PC-3 (cell line): ENCODE measurements at regions not wholly inside any gene's neighbourhood (a gene's known extent, or its start where the extent isn't known, plus 50 kb on each side); places are given as distances from the start of the nearest gene placed in this dataset.

Experiments used
- ATAC-seq: fragments of 200-7000 bp; cut with Tn5 transposase; 2 replicates; pipeline ENCODE4 v1.9.1; 2020; ENCODE audit warnings: mild to moderate bottlenecking, moderate library complexity
- BruUV-seq: library from RNA; stranded (reverse); fragments of 400-500 nt; replicated peaks from 2 replicates; lab custom pipeline; 2021; lab: Mats Ljungman, UMichigan
- CTCF ChIA-PET: fragments of 300-600 bp; sonication (Branson Sonifier 250); formaldehyde crosslinking; loops from one replicate; lab custom pipeline; 2022; ENCODE audit warnings: antibody characterized with exemption; lab: Charles Lee
- POLR2A ChIA-PET: fragments of 300-600 bp; sonication (Branson Sonifier 250); formaldehyde crosslinking; loops from one replicate; lab custom pipeline; 2022; ENCODE audit warnings: antibody characterized with exemption; ENCODE audit not compliant: unreplicated experiment; lab: Charles Lee
- DNase-seq: peaks from one replicate; pipeline ENCODE4 v3.0.0-alpha.2; 2015
- H2AFZ ChIP-seq: fragments of 300-600 bp; sonication (generic); 2 replicates; pipeline ENCODE4 v1.6.0; 2016; ENCODE audit warnings: antibody characterized with exemption, low read length
- H3F3A ChIP-seq: fragments of 300-600 bp; sonication (generic); one replicate; pipeline ENCODE4 v1.6.0; 2017; ENCODE audit warnings: antibody characterized with exemption, low read length, control low read depth, mild to moderate bottlenecking; ENCODE audit not compliant: unreplicated experiment
- H3K27ac ChIP-seq: fragments of 300-600 bp; sonication (generic); 2 replicates; pipeline ENCODE4 v1.5.1; 2016; ENCODE audit warnings: mild to moderate bottlenecking, low read length
- H3K27me3 ChIP-seq: fragments of 300-600 bp; sonication (generic); 2 replicates; pipeline ENCODE4 v1.6.1; 2016; ENCODE audit warnings: low read length, mixed read lengths
- H3K36me3 ChIP-seq: fragments of 300-600 bp; sonication (generic); 2 replicates; pipeline ENCODE4 v1.6.1; 2016; ENCODE audit warnings: low read depth, mixed run types, low read length, mixed read lengths
- H3K4me1 ChIP-seq: fragments of 300-600 bp; sonication (generic); 2 replicates; pipeline ENCODE4 v1.5.1; 2016; ENCODE audit warnings: low read length; ENCODE audit not compliant: insufficient read depth
- H3K4me2 ChIP-seq: fragments of 300-600 bp; sonication (generic); 2 replicates; pipeline ENCODE4 v1.6.0; 2016; ENCODE audit warnings: low read length
- H3K4me3 ChIP-seq: fragments of 300-600 bp; sonication (generic); 2 replicates; pipeline ENCODE4 v1.5.1; 2016; ENCODE audit warnings: mild to moderate bottlenecking, low read length, mixed read lengths
- H3K79me2 ChIP-seq: fragments of 300-600 bp; sonication (generic); 2 replicates; pipeline ENCODE4 v1.6.1; 2017; ENCODE audit warnings: low read length, mixed read lengths
- H3K9ac ChIP-seq: fragments of 300-600 bp; sonication (generic); 2 replicates; pipeline ENCODE4 v1.6.0; 2016; ENCODE audit warnings: mild to moderate bottlenecking, low read length
- H3K9me2 ChIP-seq: fragments of 300-600 bp; sonication (generic); replicated peaks from 2 replicates; pipeline ENCODE4 v1.6.1; 2016; ENCODE audit warnings: mixed run types, low read length, mixed read lengths
- H3K9me3 ChIP-seq: fragments of 300-600 bp; sonication (generic); 2 replicates; pipeline ENCODE4 v1.6.1; 2016; ENCODE audit warnings: low read length, mixed read lengths
- H4K20me1 ChIP-seq: fragments of 300-600 bp; sonication (generic); 2 replicates; pipeline ENCODE4 v1.6.1; 2016; ENCODE audit warnings: low read length, mixed read lengths
- EZH2 ChIP-seq: fragments of 300-600 bp; sonication (generic); IDR thresholded peaks from one replicate; pipeline ENCODE4 v1.6.1; 2017; ENCODE audit warnings: antibody characterized with exemption, mild to moderate bottlenecking, low read length; ENCODE audit not compliant: unreplicated experiment
- EZH2phosphoT487 ChIP-seq: fragments of 300-600 bp; sonication (generic); IDR thresholded peaks from 2 replicates; pipeline ENCODE4 v1.6.1; 2018; ENCODE audit warnings: mild to moderate bottlenecking, antibody characterized with exemption, low read length, borderline replicate concordance
- intact Hi-C: fragments of 100-400 bp; cut with micrococcal nuclease; formaldehyde crosslinking; loops from 2 replicates; pipeline ENCODE4 v1.9.0; 2023
- TF ChIP-seq, protein P1 (sequence below): fragments of 300-600 bp; sonication (generic); conservative IDR thresholded peaks from 2 replicates; pipeline ENCODE4 v1.5.1; 2017; ENCODE audit warnings: antibody characterized with exemption, low read depth, mild to moderate bottlenecking, low read length

DNA sequence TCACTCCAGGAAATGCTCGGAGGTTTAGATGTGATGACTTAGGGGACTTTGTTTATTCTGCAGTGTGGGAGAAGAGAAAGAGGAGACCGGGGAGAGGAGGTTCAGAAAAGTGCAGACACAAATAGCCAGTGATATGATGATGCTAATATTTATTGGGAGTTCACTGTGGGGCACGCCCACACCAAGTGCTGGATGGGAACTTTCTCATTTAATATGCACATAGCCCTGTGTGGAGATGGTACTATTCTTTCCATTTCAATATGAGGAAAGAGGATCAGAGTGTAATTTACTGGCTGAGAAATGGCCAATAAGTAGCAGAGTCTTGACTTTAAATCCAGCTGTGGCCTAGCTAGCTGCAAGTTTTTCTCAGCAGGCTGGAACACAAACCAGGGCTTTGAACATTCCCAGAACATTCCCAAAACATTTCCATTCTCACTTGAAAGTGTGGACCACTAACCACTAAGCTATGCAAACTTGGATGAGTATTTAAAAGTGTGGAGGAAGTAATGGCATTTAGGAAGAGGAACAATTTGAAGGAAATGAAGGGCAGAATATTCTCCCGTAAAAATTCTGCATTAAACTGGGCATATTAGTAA, 231.7 kb downstream of the HS3ST1 start:
- ATAC-seq (no peak), DNase-seq (no peak)
- POLR2A ChIA-PET = no interaction called here
- H3K9me3 ChIP-seq = no peaks in the 10 kb centered on the region
- intact Hi-C loops = no loop called here
- no peak for TF ChIP-seq EZH2
- TF ChIP-seq, protein P1, sequence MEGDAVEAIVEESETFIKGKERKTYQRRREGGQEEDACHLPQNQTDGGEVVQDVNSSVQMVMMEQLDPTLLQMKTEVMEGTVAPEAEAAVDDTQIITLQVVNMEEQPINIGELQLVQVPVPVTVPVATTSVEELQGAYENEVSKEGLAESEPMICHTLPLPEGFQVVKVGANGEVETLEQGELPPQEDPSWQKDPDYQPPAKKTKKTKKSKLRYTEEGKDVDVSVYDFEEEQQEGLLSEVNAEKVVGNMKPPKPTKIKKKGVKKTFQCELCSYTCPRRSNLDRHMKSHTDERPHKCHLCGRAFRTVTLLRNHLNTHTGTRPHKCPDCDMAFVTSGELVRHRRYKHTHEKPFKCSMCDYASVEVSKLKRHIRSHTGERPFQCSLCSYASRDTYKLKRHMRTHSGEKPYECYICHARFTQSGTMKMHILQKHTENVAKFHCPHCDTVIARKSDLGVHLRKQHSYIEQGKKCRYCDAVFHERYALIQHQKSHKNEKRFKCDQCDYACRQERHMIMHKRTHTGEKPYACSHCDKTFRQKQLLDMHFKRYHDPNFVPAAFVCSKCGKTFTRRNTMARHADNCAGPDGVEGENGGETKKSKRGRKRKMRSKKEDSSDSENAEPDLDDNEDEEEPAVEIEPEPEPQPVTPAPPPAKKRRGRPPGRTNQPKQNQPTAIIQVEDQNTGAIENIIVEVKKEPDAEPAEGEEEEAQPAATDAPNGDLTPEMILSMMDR = no peak
- no peak overlapping the region for H3K27ac ChIP-seq
- H3K9ac ChIP-seq = no peak overlapping the region
- H3K36me3 ChIP-seq = no peaks in the 10 kb centered on the region
- H4K20me1 ChIP-seq = no peaks in the 10 kb centered on the region
- H3K4me3 ChIP-seq = no peak overlapping the region
- no TSS peak for BruUV-seq
- CTCF ChIA-PET = no interaction called here
- H3K27me3 ChIP-seq = 0 out of 2 replicates have a peak, but pooled peaks cover 12% of the 10 kb centered on the region
- no peaks in the 10 kb centered on the region for H3F3A ChIP-seq
- no peaks in the 10 kb centered on the region for H3K9me2 ChIP-seq
- H3K4me2 ChIP-seq = no peak overlapping the region
- no peaks in the 10 kb centered on the region for H3K79me2 ChIP-seq
- H3K4me1 ChIP-seq = no peaks in the 10 kb centered on the region
- H2AFZ ChIP-seq = no peak overlapping the region

DNA sequence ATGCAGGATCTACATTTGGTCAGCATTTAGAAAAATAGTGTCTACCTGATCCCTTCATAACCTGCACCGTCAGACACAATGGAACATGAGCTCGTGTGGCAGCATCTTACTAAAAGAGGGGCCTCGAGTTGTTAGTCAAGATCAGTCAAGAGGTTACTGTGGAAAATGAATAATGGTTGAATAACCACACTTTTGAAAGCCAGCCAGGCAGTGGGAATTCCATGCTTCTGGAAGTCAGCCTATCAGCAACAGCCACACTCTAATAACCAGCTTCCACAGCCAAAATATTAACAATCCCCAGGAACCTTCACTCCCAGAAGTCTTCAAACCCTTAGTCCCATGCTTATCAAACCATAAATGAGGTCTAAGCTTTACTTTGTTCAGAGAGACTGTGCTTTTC, 234.3 kb downstream of the HS3ST1 start:
- no peaks in the 10 kb centered on the region for H3F3A ChIP-seq
- no peak for ATAC-seq
- H3K9ac ChIP-seq = no peak overlapping the region
- no peaks in the 10 kb centered on the region for H4K20me1 ChIP-seq
- H3K9me2 ChIP-seq = no peaks in the 10 kb centered on the region
- ChIA-PET CTCF (no interaction called here), POLR2A (no interaction called here)
- no peaks in the 10 kb centered on the region for H3K36me3 ChIP-seq
- no peaks in the 10 kb centered on the region for H3K9me3 ChIP-seq
- H3K27me3 ChIP-seq = 0 out of 2 replicates have a peak, but pooled peaks cover 14% of the 10 kb centered on the region
- H3K4me1 ChIP-seq = no peaks in the 10 kb centered on the region
- H3K4me2 ChIP-seq = no peak overlapping the region
- TF ChIP-seq, protein P1 = no peak
- no peak for TF ChIP-seq EZH2
- TF ChIP-seq EZH2phosphoT487 = no peak
- no peak overlapping the region for H2AFZ ChIP-seq
- no peak overlapping the region for H3K27ac ChIP-seq
- no peaks in the 10 kb centered on the region for H3K79me2 ChIP-seq
- DNase-seq = no peak
- no peak overlapping the region for H3K4me3 ChIP-seq
- no TSS peak for BruUV-seq
- intact Hi-C loops = no loop called here

DNA sequence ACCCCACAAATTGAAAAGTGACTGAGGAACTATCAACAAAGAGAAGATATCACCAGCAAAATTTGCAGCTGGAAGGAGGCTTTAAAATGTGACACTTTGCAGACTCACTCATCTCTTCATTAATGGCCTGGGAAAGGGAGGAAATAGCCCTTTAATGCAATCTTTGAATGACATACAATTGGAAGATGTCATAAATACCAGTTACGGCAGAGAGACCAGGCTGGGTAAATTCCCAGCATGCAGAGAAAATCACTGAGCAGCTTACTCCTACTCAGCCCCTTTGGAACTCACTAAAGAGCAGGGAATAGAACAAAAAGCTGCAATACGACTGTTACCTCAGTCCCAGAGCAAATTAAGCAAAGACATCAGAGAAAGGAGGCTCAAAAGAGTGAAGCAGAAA, 238.9 kb downstream of the HS3ST1 start:
- H3K9ac ChIP-seq = no peak overlapping the region
- 0 out of 2 replicates have a peak, but pooled peaks cover 14% of the 10 kb centered on the region for H3K27me3 ChIP-seq
- H3K4me2 ChIP-seq = no peak overlapping the region
- ATAC-seq (no peak), DNase-seq (no peak)
- no peaks in the 10 kb centered on the region for H3F3A ChIP-seq
- no peaks in the 10 kb centered on the region for H3K9me3 ChIP-seq
- H3K27ac ChIP-seq = no peak overlapping the region
- intact Hi-C loops = no loop called here
- no peaks in the 10 kb centered on the region for H3K4me1 ChIP-seq
- no peaks in the 10 kb centered on the region for H3K9me2 ChIP-seq
- H3K4me3 ChIP-seq = no peak overlapping the region
- BruUV-seq = no TSS peak
- ChIA-PET POLR2A (no interaction called here), CTCF (no interaction called here)
- TF ChIP-seq EZH2 (no peak), EZH2phosphoT487 (no peak)
- TF ChIP-seq, protein P1 = no peak
- H3K79me2 ChIP-seq = no peaks in the 10 kb centered on the region
- H2AFZ ChIP-seq = no peak overlapping the region
- no peaks in the 10 kb centered on the region for H3K36me3 ChIP-seq
- no peaks in the 10 kb centered on the region for H4K20me1 ChIP-seq
